Cerebellar cortex (tissue), 1 donor: ENCODE measurements at regions not wholly inside any gene's neighbourhood (a gene's known extent, or its start where the extent isn't known, plus 50 kb on each side); places are given as distances from the start of the nearest gene placed in this dataset.

Experiments
- DNase-seq: peaks from one replicate; pipeline ENCODE4 v3.0.0-alpha.2; 2015; ENCODE audit warnings: low spot score

GRCh38 chr6:48243071-48243470 is 132.1 kb upstream of the PTCHD4 start:
- DNase-seq: no peak

- no peak for DNase-seq
Measured at GRCh38 chr6:48240287-48240686, 129.3 kb upstream of the PTCHD4 start.

GRCh38 chr6:48236375-48236774 is 125.4 kb upstream of the PTCHD4 start:
- DNase-seq: no peak

GRCh38 chr6:48233063-48233462 is 122.1 kb upstream of the PTCHD4 start:
- DNase-seq: no peak

- no peak for DNase-seq
Measured at GRCh38 chr6:48229841-48230240, 118.8 kb upstream of the PTCHD4 start.

GRCh38 chr6:48222241-48222640 is 111.2 kb upstream of the PTCHD4 start:
- DNase-seq: no peak

- DNase-seq: no peak
Measured at GRCh38 chr6:48213076-48213788, 102.2 kb upstream of the PTCHD4 start.

- no peak for DNase-seq
Measured at GRCh38 chr6:48212501-48212900, 101.5 kb upstream of the PTCHD4 start.

GRCh38 chr6:48206091-48206490 is 95.1 kb upstream of the PTCHD4 start:
- DNase-seq: no peak

- no peak for DNase-seq
Measured at GRCh38 chr6:48200869-48201390, 89.9 kb upstream of the PTCHD4 start.

GRCh38 chr6:48199499-48199898 is 88.5 kb upstream of the PTCHD4 start:
- DNase-seq: no peak

GRCh38 chr6:48197941-48198340 is 86.9 kb upstream of the PTCHD4 start:
- DNase-seq: no peak

GRCh38 chr6:48194596-48195295 is 83.7 kb upstream of the PTCHD4 start:
- no peak for DNase-seq

GRCh38 chr6:48188158-48188557 is 77.2 kb upstream of the PTCHD4 start:
- no peak for DNase-seq

GRCh38 chr6:48186746-48187145 is 75.7 kb upstream of the PTCHD4 start:
- no peak for DNase-seq

GRCh38 chr6:48184648-48185047 is 73.7 kb upstream of the PTCHD4 start:
- DNase-seq: no peak

GRCh38 chr6:48183811-48184605 is 73.0 kb upstream of the PTCHD4 start:
- DNase-seq: no peak

- no peak for DNase-seq
Measured at GRCh38 chr6:48183178-48183577, 72.2 kb upstream of the PTCHD4 start.

- no peak for DNase-seq
Measured at GRCh38 chr6:48178700-48179099, 67.7 kb upstream of the PTCHD4 start.

GRCh38 chr6:48177786-48178185 is 66.8 kb upstream of the PTCHD4 start:
- DNase-seq: no peak

GRCh38 chr6:48176645-48177308 is 65.8 kb upstream of the PTCHD4 start:
- no peak for DNase-seq

GRCh38 chr6:48169635-48170034 is 58.6 kb upstream of the PTCHD4 start:
- no peak for DNase-seq
